Activated T-helper 1 cell treated with anti-CD3 and anti-CD28 coated beads, Interleukin-12 subunit alpha, Interleukin-12 subunit beta, Interleukin-2, Interleukin-4 antibody, amounts not matched to agents 30 ng/mL and 10 ng/mL and 1 ng/mL, durations not matched to agents 14 hours and 24 hours and 36 hours (primary cell): ENCODE measurements at regions not wholly inside any gene's neighbourhood (a gene's known extent, or its start where the extent isn't known, plus 50 kb on each side); places are given as distances from the start of the nearest gene placed in this dataset.

Experiments
- DNase-seq: peaks from one replicate; pipeline ENCODE4 v3.0.0; 2021; ENCODE audit warnings: low spot score
- H3K27ac Mint-ChIP-seq: one replicate; pipeline ENCODE4 v1.8.0; 2021; ENCODE audit warnings: mild to moderate bottlenecking, mixed read lengths
- H3K27me3 Mint-ChIP-seq: one replicate; pipeline ENCODE4 v1.8.0; 2022; ENCODE audit warnings: mild to moderate bottlenecking, moderate library complexity, mixed read lengths; ENCODE audit not compliant: insufficient read depth
- H3K36me3 Mint-ChIP-seq: one replicate; pipeline ENCODE4 v1.8.0; 2021; ENCODE audit warnings: low read depth, mixed read lengths
- H3K4me1 Mint-ChIP-seq: one replicate; pipeline ENCODE4 v1.8.0; 2021; ENCODE audit warnings: low read depth, mixed read lengths
- H3K4me3 Mint-ChIP-seq: one replicate; pipeline ENCODE4 v1.8.0; 2021; ENCODE audit warnings: mild to moderate bottlenecking, moderate library complexity, mixed read lengths
- H3K9me3 Mint-ChIP-seq: one replicate; pipeline ENCODE4 v1.8.0; 2021; ENCODE audit warnings: mixed read lengths
- intact Hi-C: fragments of 100-400 bp; cut with micrococcal nuclease; formaldehyde crosslinking; loops from one replicate; pipeline ENCODE4 v1.15.1; 2024

DNA sequence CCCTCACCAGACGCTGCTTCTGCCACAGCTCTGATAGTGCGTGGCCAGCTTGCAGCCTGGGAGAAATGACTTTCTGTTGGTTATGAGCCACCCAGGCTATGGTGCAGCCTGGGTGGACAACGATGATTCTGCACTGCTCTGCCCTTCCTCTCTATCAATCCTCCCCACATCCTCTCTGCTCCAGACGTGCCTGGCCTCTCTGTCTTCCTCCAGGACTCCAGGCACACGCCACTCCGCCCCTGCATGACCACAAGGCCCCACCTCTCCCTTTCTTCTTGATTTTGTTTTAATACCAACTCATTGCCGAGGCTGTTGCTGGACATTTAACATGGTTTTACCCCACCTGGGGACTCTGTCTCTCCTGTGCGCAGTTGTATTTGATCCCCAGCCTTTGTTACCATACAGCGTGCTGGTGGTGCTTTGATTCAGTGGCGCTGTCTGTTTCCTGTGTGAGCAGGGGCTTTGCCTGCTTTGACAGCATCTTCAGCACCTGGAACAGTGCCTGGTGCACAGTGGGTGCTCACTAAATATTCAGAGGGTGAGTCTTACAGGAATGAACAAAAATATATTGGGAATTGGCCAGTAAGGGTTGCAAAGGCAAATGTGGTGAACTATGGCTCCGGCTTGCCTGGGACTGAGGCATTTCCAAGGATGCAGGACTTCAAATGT, 280.9 kb downstream of the CDH26 start:
- intact Hi-C loops, result no loop called here
- no peak overlapping the region for H3K4me3 Mint-ChIP-seq
- DNase-seq, result no peak

DNA sequence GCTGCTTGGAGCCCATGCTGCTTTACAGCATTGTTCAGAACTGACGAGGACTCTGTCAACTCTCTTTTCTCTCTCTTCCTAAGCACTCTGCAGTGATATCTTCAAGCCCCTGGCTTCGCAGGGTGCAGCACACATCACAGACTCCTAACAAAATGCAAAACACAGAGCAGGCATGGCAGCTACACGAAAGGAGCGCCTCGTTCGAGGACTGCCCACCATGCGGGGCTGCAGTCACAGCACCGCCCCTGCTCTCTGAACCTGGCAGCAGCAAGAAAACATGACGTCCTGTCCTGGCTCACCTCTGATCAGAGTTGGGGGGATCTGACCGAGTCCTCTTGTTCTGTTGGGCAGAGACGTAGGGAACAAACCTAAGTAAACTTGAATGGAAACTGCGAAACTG, 281.7 kb downstream of the CDH26 start:
- Mint-ChIP-seq H3K4me3 (no peak overlapping the region), H3K4me1 (no peaks in the 10 kb centered on the region), H3K27me3 (no peaks in the 10 kb centered on the region), H3K36me3 (no peaks in the 10 kb centered on the region), H3K9me3 (no peaks in the 10 kb centered on the region), H3K27ac (no peak overlapping the region)
- DNase-seq, result no peak
- intact Hi-C loops, result no loop called here

More for the DNA sequence above, 280.9 kb downstream of the CDH26 start:
- Mint-ChIP-seq H3K4me1 (no peaks in the 10 kb centered on the region), H3K27ac (no peak overlapping the region), H3K27me3 (no peaks in the 10 kb centered on the region), H3K36me3 (no peaks in the 10 kb centered on the region), H3K9me3 (no peaks in the 10 kb centered on the region)

DNA sequence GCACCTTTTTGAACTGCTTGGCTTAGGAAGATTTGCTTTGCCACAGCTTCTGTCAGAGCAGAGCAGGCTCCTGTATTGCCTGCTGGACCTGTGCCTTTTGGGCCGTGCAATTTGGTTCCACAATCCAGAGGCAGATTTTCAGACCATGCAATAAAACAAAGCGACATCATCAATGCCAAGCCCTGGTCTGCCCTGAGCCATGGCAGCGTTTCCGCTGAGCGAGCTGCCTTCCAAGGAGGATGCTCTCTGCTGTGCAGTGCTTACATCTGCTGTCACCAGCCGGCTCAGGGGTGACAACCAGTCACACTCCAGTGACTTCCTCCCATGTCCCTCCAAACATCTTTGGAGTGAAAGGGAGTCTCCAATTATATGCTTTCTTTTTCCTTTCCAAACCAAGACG, 282.2 kb downstream of the CDH26 start:
- no peaks in the 10 kb centered on the region for H3K4me1 Mint-ChIP-seq
- no peak overlapping the region for H3K27ac Mint-ChIP-seq
- H3K36me3 Mint-ChIP-seq, result no peaks in the 10 kb centered on the region
- intact Hi-C loops, result no loop called here
- H3K4me3 Mint-ChIP-seq, result no peak overlapping the region
- DNase-seq, result no peak
- H3K27me3 Mint-ChIP-seq, result no peaks in the 10 kb centered on the region
- no peaks in the 10 kb centered on the region for H3K9me3 Mint-ChIP-seq

DNA sequence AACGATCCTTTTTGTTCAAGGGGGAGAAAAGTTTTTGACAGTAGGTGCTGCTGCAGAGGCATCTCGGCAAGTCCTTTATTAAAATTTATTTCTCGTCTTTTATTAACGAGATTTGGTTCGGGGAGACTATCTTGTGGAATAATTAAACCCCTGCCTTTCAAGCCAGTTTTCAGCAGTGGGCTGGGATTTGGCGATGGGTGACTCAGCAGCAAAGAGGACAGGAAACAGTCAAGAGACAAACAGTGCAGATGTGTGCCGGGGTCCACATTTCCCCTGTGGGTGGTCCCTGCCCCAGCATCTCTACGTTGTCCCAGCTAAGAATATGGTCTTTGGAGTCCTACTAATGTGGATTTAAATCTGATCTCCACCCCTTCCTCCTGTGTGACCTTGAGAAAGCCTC, 282.8 kb downstream of the CDH26 start:
- Mint-ChIP-seq H3K27me3 (no peaks in the 10 kb centered on the region), H3K36me3 (no peaks in the 10 kb centered on the region), H3K9me3 (no peaks in the 10 kb centered on the region), H3K27ac (no peak overlapping the region), H3K4me1 (no peaks in the 10 kb centered on the region), H3K4me3 (no peak overlapping the region)
- no peak for DNase-seq
- intact Hi-C loops, result no loop called here

DNA sequence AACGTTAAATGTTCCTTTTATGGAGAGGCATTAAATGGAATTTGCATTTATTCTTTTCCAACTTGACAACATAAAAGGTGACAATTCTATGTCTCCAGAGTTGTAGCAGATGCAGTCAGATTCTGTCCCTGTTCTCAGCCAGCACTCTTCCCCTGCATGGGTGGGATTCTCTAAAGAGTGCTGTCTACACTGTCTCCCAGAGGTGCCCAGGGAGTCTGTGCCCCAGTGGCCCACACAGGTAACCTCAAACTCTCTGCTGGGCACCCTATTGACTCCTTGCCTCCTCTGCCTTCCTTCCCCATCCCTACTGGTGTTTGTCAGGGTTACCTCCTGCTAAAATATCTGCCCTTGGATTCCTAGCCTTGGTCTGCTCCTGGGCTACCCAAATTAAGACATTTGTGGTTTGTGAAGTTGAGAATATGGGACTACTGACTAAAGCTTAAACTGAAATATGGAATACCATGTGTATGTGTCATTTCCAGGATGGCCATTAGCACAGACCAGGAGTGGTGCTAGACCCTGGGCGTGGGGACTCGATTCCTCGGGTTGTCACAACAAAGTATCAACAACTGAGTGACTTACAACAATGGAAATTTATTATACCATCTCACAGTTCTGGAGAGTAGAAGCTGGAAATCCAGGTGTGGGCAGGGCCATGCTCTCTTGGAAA, 284.7 kb downstream of the CDH26 start:
- intact Hi-C loops, result no loop called here
- Mint-ChIP-seq H3K4me3 (no peak overlapping the region), H3K36me3 (no peaks in the 10 kb centered on the region), H3K9me3 (no peaks in the 10 kb centered on the region), H3K4me1 (no peaks in the 10 kb centered on the region), H3K27me3 (no peaks in the 10 kb centered on the region), H3K27ac (no peak overlapping the region)
- no peak for DNase-seq

DNA sequence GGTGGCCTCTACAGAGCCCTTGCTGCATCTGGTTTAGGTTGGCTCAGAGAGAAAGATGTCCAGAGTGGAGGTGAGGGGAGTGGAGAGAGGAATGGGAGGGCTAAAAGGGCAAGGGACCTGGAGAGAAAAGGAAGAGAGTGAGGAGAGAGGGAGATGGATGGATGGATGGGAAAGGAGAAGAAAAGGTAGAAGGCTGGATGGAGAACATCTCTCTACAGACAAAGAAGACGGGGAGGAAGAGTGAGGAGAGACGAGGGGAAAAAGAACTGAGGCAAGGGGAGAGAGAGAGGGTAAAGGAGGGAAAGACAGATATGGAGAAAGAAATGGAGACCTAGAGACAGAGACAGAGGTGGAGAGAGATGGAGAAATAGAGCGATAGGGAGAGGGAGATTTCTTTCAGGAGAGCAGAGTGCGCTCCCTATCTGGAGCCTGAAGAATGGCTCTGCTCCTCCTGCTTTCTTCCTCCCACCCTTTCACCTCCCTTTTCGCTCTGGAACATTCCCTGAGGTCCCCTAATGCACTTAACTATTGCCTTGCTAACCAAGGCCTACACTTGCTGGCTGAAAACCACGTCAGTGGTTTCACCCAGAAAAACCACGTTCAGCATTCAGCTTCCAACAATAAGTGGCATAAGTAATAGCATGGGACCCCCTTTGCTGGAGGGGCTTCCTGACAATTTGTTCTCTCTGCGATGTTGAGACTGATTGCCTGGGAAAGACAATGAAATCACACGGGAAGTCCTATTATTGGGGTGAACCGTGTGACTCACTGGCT, 286.3 kb downstream of the CDH26 start:
- no peak for DNase-seq
- Mint-ChIP-seq H3K4me1 (no peaks in the 10 kb centered on the region), H3K36me3 (no peaks in the 10 kb centered on the region), H3K27me3 (no peaks in the 10 kb centered on the region), H3K27ac (no peak overlapping the region), H3K9me3 (no peaks in the 10 kb centered on the region), H3K4me3 (no peak overlapping the region)
- intact Hi-C loops, result no loop called here

DNA sequence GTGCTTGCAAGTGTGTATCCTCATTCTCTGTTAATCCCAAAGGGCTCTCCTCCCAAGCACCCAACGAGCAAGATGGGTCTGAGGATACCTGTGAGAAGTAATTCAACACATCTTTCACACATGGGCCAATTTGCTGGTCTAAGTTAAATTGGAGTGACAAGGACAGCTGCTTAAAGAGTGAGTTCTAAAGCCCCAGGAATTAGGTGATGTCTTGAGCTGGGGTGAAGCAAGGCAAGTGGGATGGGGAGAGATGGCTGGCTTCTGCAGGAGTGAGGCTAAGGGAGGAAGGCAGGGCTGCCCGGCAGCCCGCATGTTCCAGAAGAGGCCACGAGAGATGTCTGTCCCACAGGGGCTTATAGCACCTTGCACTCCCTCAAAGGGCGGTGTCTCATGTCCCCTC, 288.5 kb downstream of the CDH26 start:
- Mint-ChIP-seq H3K27me3 (no peaks in the 10 kb centered on the region), H3K4me1 (no peaks in the 10 kb centered on the region), H3K27ac (no peak overlapping the region), H3K4me3 (no peak overlapping the region), H3K9me3 (no peaks in the 10 kb centered on the region), H3K36me3 (no peaks in the 10 kb centered on the region)
- DNase-seq, result no peak
- intact Hi-C loops, result no loop called here

DNA sequence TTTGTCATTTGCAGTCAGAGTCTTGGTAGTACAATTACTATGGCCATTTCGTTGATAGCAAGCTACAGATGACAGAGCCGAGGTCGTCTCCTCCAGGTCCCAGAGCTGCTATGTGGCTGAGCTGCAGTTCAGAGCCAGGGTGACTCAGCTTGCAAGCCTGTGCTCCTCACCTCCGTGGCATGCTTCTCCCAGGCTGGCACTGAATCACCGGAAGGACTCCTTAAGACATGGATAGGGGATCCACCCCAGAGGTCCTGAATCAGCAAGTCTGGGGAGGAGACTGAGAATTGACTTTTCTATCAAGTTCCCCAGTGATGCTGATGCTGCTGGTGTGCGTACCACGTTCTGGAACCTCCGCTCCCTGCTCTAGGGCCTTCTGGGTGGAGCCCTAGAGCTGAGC, 291.2 kb downstream of the CDH26 start:
- H3K4me1 Mint-ChIP-seq, result no peaks in the 10 kb centered on the region
- H3K4me3 Mint-ChIP-seq, result no peak overlapping the region
- no peaks in the 10 kb centered on the region for H3K9me3 Mint-ChIP-seq
- H3K36me3 Mint-ChIP-seq, result no peaks in the 10 kb centered on the region
- H3K27ac Mint-ChIP-seq, result no peak overlapping the region
- DNase-seq, result no peak
- intact Hi-C loops, result no loop called here
- H3K27me3 Mint-ChIP-seq, result no peaks in the 10 kb centered on the region

DNA sequence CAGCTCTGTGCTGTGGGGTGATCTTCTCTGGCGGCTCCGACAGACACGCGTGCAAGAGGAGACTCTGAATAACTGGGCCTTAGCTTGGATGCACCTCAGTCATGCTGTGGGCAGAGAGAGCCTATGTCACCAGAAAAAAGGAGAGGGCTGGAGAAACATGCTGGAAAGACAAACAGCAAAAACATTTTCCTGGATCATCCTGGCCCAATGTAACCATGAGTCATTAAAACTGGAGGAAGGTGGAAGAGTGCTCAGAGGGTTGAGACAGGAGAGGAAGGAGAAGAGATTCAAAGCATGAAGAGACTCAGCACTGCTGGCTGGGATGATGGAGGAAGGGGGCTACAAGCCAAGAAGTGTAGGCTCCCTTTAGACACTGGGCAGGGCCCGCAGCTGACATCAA, 292.0 kb downstream of the CDH26 start:
- Mint-ChIP-seq H3K27me3 (no peaks in the 10 kb centered on the region), H3K4me1 (no peaks in the 10 kb centered on the region), H3K4me3 (no peak overlapping the region), H3K36me3 (no peaks in the 10 kb centered on the region), H3K9me3 (no peaks in the 10 kb centered on the region), H3K27ac (no peak overlapping the region)
- intact Hi-C loops, result no loop called here
- DNase-seq, result no peak

DNA sequence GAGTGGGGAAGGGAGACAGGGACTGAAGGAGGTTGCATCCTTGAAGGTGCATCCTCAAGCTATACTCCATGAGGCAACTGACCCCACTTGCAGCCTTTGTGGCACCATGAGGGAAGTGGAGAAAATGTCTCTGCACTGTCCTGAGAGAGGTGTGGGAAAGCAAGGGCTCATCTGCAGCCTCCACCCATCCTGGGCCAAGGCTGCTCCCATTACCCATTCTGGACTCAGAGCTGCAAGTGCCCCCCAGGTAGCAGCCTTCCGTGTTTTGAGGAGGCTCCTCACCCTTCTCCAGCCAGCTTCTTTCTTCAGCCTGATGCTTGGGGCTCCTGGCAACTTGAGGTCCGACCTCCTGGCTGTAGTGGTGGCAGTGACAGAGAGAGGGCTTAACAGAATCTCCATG, 294.6 kb downstream of the CDH26 start:
- H3K4me1 Mint-ChIP-seq, result no peaks in the 10 kb centered on the region
- H3K27ac Mint-ChIP-seq, result no peak overlapping the region
- intact Hi-C loops, result no loop called here
- H3K4me3 Mint-ChIP-seq, result no peak overlapping the region
- no peaks in the 10 kb centered on the region for H3K9me3 Mint-ChIP-seq
- no peaks in the 10 kb centered on the region for H3K36me3 Mint-ChIP-seq
- no peak for DNase-seq
- no peaks in the 10 kb centered on the region for H3K27me3 Mint-ChIP-seq

DNA sequence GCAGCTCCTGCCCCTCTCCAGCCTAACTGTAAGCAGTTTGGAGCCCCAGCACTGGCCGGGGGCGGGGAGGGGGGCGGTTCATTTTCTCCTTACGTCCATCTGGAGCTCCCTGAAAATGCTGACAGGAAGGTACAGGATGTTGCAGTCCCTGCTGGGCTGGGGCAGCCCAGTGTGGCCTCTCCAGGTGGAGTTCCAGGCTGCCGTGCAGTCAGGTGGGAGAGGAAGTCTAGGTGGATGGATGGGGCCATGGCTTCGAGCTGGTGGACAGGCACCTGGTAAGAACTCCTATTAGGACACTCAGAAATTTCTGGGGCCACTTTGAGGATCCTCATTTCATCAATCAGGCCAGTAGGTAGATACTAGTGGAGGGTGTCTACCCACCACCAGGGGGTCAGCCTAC, 295.2 kb downstream of the CDH26 start:
- Mint-ChIP-seq H3K4me1 (no peaks in the 10 kb centered on the region), H3K27me3 (no peaks in the 10 kb centered on the region), H3K27ac (no peak overlapping the region), H3K36me3 (no peaks in the 10 kb centered on the region), H3K4me3 (no peak overlapping the region), H3K9me3 (no peaks in the 10 kb centered on the region)
- no peak for DNase-seq
- intact Hi-C loops, result no loop called here

DNA sequence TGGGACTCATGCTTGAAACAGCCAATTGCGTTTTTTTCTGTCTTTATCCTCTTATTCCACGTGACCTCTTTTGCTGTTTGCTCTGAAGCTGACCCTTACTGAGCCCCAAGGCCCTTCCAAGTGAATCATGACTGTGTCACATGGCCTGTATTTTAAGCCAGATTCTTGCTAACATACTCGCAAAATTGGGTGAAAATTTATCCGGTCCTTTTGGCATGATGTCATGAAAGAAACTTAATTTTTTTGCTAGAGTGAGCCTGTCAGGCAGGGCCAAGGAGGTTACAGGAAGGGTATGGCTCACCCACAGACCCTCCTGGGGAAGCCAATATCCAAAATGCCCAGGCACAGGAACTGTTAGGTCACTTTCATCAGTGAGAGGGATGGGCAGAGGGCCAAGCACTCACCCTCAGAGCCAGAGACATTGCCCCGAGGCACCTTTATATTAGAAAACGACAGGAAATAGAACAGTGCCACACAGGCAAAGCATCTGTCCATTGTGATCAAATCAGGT, 296.7 kb downstream of the CDH26 start:
- no peak overlapping the region for H3K27ac Mint-ChIP-seq
- H3K9me3 Mint-ChIP-seq, result no peaks in the 10 kb centered on the region
- DNase-seq, result no peak
- H3K36me3 Mint-ChIP-seq, result no peaks in the 10 kb centered on the region
- intact Hi-C loops, result no loop called here
- no peak overlapping the region for H3K4me3 Mint-ChIP-seq
- no peaks in the 10 kb centered on the region for H3K4me1 Mint-ChIP-seq
- H3K27me3 Mint-ChIP-seq, result no peaks in the 10 kb centered on the region

DNA sequence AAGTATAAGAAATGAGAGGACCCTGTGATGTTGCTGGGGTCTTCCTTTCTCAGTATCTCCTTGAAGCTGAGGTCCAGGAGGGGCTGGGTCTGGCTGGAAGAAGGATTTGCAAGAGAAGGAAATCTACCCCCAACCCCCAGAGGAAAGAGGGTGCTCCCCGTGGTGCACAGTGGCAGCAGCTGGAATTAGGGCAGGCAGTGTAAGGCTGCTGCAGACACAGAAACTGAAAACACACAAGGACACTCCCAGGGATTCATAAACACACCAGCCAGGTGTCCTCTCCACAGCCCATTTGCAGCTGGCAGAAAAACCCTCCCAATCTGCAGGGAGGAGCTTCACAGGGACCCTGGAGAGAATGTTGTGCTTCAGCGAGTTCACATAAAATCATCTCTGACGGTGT, 297.2 kb downstream of the CDH26 start:
- Mint-ChIP-seq H3K4me3 (no peak overlapping the region), H3K9me3 (no peaks in the 10 kb centered on the region), H3K27me3 (no peaks in the 10 kb centered on the region), H3K27ac (no peak overlapping the region), H3K36me3 (no peaks in the 10 kb centered on the region), H3K4me1 (no peaks in the 10 kb centered on the region)
- intact Hi-C loops, result no loop called here
- DNase-seq, result no peak
